HUES6 (cell line): ENCODE measurements at regions not wholly inside any gene's neighbourhood (a gene's known extent, or its start where the extent isn't known, plus 50 kb on each side); places are given as distances from the start of the nearest gene placed in this dataset.
"Not testable (repeated sequence)": the region's sequence is repeated elsewhere in the genome, so short reads cannot be mapped to it uniquely, and the experiment has no call there.

ENCODE experiments used
- H3K27ac ChIP-seq: 2 replicates; pipeline ENCODE4 v1.7.0; 2013; ENCODE audit warnings: low read depth, mild to moderate bottlenecking, low read length, inconsistent platforms
- H3K27me3 ChIP-seq: 2 replicates; pipeline ENCODE4 v1.6.1; 2013; ENCODE audit warnings: low read length; ENCODE audit not compliant: control insufficient read depth, insufficient read depth
- H3K36me3 ChIP-seq: 2 replicates; pipeline ENCODE4 v1.6.1; 2013; ENCODE audit warnings: low read length; ENCODE audit not compliant: control insufficient read depth, insufficient read depth
- H3K4me1 ChIP-seq: 2 replicates; pipeline ENCODE4 v1.6.1; 2013; ENCODE audit warnings: low read length; ENCODE audit not compliant: control insufficient read depth, insufficient read depth
- H3K4me3 ChIP-seq: 2 replicates; pipeline ENCODE4 v1.5.1; 2013; ENCODE audit warnings: low read depth, low read length
- H3K9ac ChIP-seq: one replicate; pipeline ENCODE4 v1.6.1; 2013; ENCODE audit warnings: mild to moderate bottlenecking, low read length
- H3K9me3 ChIP-seq: 2 replicates; pipeline ENCODE4 v1.6.1; 2013; ENCODE audit warnings: low read depth, low read length; ENCODE audit not compliant: control insufficient read depth, insufficient read depth

- H3K4me3 ChIP-seq: no peak overlapping the region
- no peaks in the 10 kb centered on the region for H3K4me1 ChIP-seq
- H3K27ac ChIP-seq: no peak overlapping the region
- H3K27me3 ChIP-seq: no peaks in the 10 kb centered on the region
- no peaks in the 10 kb centered on the region for H3K36me3 ChIP-seq
- no peaks in the 10 kb centered on the region for H3K9me3 ChIP-seq
- no peak overlapping the region for H3K9ac ChIP-seq
Measured at GRCh38 chr3:153864793-153865192, 256.4 kb upstream of the ARHGEF26 start.

GRCh38 chr3:153866901-153867300, 254.3 kb upstream of the ARHGEF26 start:
- H3K36me3 ChIP-seq: no peaks in the 10 kb centered on the region
- no peak overlapping the region for H3K27ac ChIP-seq
- H3K4me1 ChIP-seq: no peaks in the 10 kb centered on the region
- no peak overlapping the region for H3K4me3 ChIP-seq
- H3K9me3 ChIP-seq: no peaks in the 10 kb centered on the region
- H3K9ac ChIP-seq: no peak overlapping the region
- no peaks in the 10 kb centered on the region for H3K27me3 ChIP-seq

- not testable (repeated sequence) for H3K4me1 ChIP-seq, H3K36me3 ChIP-seq, H3K27me3 ChIP-seq, H3K27ac ChIP-seq, H3K4me3 ChIP-seq, H3K9me3 ChIP-seq, H3K9ac ChIP-seq
Measured at GRCh38 chr3:153874348-153874747, 246.8 kb upstream of the ARHGEF26 start.

- Histone ChIP-seq H3K4me1 (no peaks in the 10 kb centered on the region), H3K36me3 (no peaks in the 10 kb centered on the region), H3K27me3 (no peaks in the 10 kb centered on the region), H3K9ac (no peak overlapping the region), H3K9me3 (0 out of 2 replicates have a peak, but pooled peaks cover under 1% of the 10 kb centered on the region), H3K27ac (no peak overlapping the region), H3K4me3 (no peak overlapping the region)
Measured at GRCh38 chr3:153880493-153880892, 240.7 kb upstream of the ARHGEF26 start.

- Histone ChIP-seq H3K27me3 (no peaks in the 10 kb centered on the region), H3K27ac (no peak overlapping the region), H3K9ac (no peak overlapping the region), H3K36me3 (no peaks in the 10 kb centered on the region), H3K4me1 (no peaks in the 10 kb centered on the region), H3K4me3 (no peak overlapping the region), H3K9me3 (no peaks in the 10 kb centered on the region)
Measured at GRCh38 chr3:153881201-153881600, 240.0 kb upstream of the ARHGEF26 start.

GRCh38 chr3:153885359-153885758, 235.8 kb upstream of the ARHGEF26 start:
- H3K27me3 ChIP-seq: no peaks in the 10 kb centered on the region
- no peak overlapping the region for H3K27ac ChIP-seq
- no peaks in the 10 kb centered on the region for H3K36me3 ChIP-seq
- no peak overlapping the region for H3K9ac ChIP-seq
- H3K4me1 ChIP-seq: no peaks in the 10 kb centered on the region
- no peaks in the 10 kb centered on the region for H3K9me3 ChIP-seq
- H3K4me3 ChIP-seq: no peak overlapping the region

GRCh38 chr3:153889905-153890334, 231.3 kb upstream of the ARHGEF26 start:
- no peak overlapping the region for H3K27ac ChIP-seq
- no peaks in the 10 kb centered on the region for H3K27me3 ChIP-seq
- H3K9ac ChIP-seq: no peak overlapping the region
- H3K4me3 ChIP-seq: no peak overlapping the region
- no peaks in the 10 kb centered on the region for H3K4me1 ChIP-seq
- H3K36me3 ChIP-seq: no peaks in the 10 kb centered on the region
- H3K9me3 ChIP-seq: no peaks in the 10 kb centered on the region

- no peak overlapping the region for H3K4me3 ChIP-seq
- no peak overlapping the region for H3K27ac ChIP-seq
- no peaks in the 10 kb centered on the region for H3K36me3 ChIP-seq
Measured at GRCh38 chr3:153892126-153892525, 229.1 kb upstream of the ARHGEF26 start.

GRCh38 chr3:153894857-153895256, 226.3 kb upstream of the ARHGEF26 start:
- Histone ChIP-seq H3K9ac (no peak overlapping the region), H3K4me3 (no peak overlapping the region), H3K4me1 (no peaks in the 10 kb centered on the region), H3K27ac (no peak overlapping the region), H3K27me3 (no peaks in the 10 kb centered on the region), H3K36me3 (no peaks in the 10 kb centered on the region), H3K9me3 (no peaks in the 10 kb centered on the region)

More at GRCh38 chr3:153892126-153892525, 229.1 kb upstream of the ARHGEF26 start:
- H3K9me3 ChIP-seq: no peaks in the 10 kb centered on the region
- no peak overlapping the region for H3K9ac ChIP-seq
- no peaks in the 10 kb centered on the region for H3K27me3 ChIP-seq
- H3K4me1 ChIP-seq: no peaks in the 10 kb centered on the region

GRCh38 chr3:153896197-153896596, 225.0 kb upstream of the ARHGEF26 start:
- Histone ChIP-seq H3K36me3 (no peaks in the 10 kb centered on the region), H3K4me3 (no peak overlapping the region), H3K27ac (no peak overlapping the region), H3K27me3 (no peaks in the 10 kb centered on the region), H3K4me1 (no peaks in the 10 kb centered on the region), H3K9ac (no peak overlapping the region), H3K9me3 (no peaks in the 10 kb centered on the region)

- Histone ChIP-seq H3K9ac (no peak overlapping the region), H3K4me3 (no peak overlapping the region), H3K27ac (no peak overlapping the region), H3K4me1 (no peaks in the 10 kb centered on the region), H3K36me3 (no peaks in the 10 kb centered on the region), H3K27me3 (no peaks in the 10 kb centered on the region), H3K9me3 (no peaks in the 10 kb centered on the region)
Measured at GRCh38 chr3:153897025-153897723, 224.0 kb upstream of the ARHGEF26 start.
